Tibial nerve (tissue), 4 donors: ENCODE measurements at regions not wholly inside any gene's neighbourhood (a gene's known extent, or its start where the extent isn't known, plus 50 kb on each side); places are given as distances from the start of the nearest gene placed in this dataset.

Source experiments
- CTCF ChIP-seq, 5 experiments: fragments of 200-600 bp in 3 of 5; fragments of 450-650 bp in 2 of 5; sonication (generic) in 3 of 5; IDR thresholded peaks; one replicate each; pipeline ENCODE4 v1.5.1; 2016 to 2019; ENCODE audit warnings: antibody characterized with exemption in 5 of 5, mild to moderate bottlenecking in 3 of 5, moderate library complexity in 2 of 5
- EP300 ChIP-seq, 2 donors: sonication (generic); formaldehyde crosslinking; IDR thresholded peaks; one replicate each; pipeline ENCODE4 v1.6.1; 2017; ENCODE audit warnings: antibody characterized with exemption in 2 of 2, mild to moderate bottlenecking in 1 of 2
- POLR2A ChIP-seq, 2 donors: fragments of 450-650 bp; IDR thresholded peaks; one replicate each; pipeline ENCODE4 v1.6.1; 2017; ENCODE audit warnings: antibody characterized with exemption in 2 of 2, mild to moderate bottlenecking in 2 of 2, moderate library complexity in 2 of 2

GRCh38 chr5:15023266-15023665 is 151.7 kb upstream of the ANKH start:
- TF ChIP-seq CTCF (IDR thresholded peaks at IDR 0.05) (no peak), POLR2A (IDR thresholded peaks at IDR 0.05) (no peak), EP300 (IDR thresholded peaks at IDR 0.05) (no peak)
